A549 (cell line): ENCODE measurements at regions not wholly inside any gene's neighbourhood (a gene's known extent, or its start where the extent isn't known, plus 50 kb on each side); places are given as distances from the start of the nearest gene placed in this dataset.

Source experiments
- JUN ChIP-seq, 2 experiments: fragments of >200 bp; sonication (Bioruptor Twin); formaldehyde crosslinking; IDR thresholded peaks; 2 replicates in 1 of 2; 3 replicates in 1 of 2; pipeline ENCODE4 v1.6.1; 2016 to 2017
- JUNB ChIP-seq: fragments of >200 bp; sonication (Bioruptor Twin); formaldehyde crosslinking; IDR thresholded peaks from 2 replicates; pipeline ENCODE4 v1.6.1; 2016
- POLR2A ChIP-seq: IDR thresholded peaks from 2 replicates; pipeline ENCODE4 v1.6.1; 2012; ENCODE audit warnings: mild to moderate bottlenecking, low read length
- POLR2AphosphoS2 ChIP-seq: conservative IDR thresholded peaks from 2 replicates; pipeline ENCODE4 v1.6.1; 2012; ENCODE audit warnings: low read length, improper control_type of control experiment, inconsistent platforms
- RAD21 ChIP-seq, 2 experiments: fragments of >200 bp in 1 of 2; sonication (Bioruptor Twin) in 1 of 2; formaldehyde crosslinking in 1 of 2; IDR thresholded peaks in 1 of 2; conservative IDR thresholded peaks in 1 of 2; 2 replicates in 1 of 2; 3 replicates in 1 of 2; pipeline ENCODE4 v1.6.1; 2012 to 2018; ENCODE audit warnings: inconsistent platforms in 1 of 2
- TF ChIP-seq, protein P1 (sequence below): fragments of >200 bp; sonication (Bioruptor Twin); formaldehyde crosslinking; IDR thresholded peaks from 3 replicates; pipeline ENCODE4 v1.5.1; 2016
- TF ChIP-seq, protein P2 (sequence below): fragments of 150-350 bp; IDR thresholded peaks from 2 replicates; pipeline ENCODE4 v1.6.1; 2014; ENCODE audit warnings: low read depth, mild to moderate bottlenecking, low read length

DNA sequence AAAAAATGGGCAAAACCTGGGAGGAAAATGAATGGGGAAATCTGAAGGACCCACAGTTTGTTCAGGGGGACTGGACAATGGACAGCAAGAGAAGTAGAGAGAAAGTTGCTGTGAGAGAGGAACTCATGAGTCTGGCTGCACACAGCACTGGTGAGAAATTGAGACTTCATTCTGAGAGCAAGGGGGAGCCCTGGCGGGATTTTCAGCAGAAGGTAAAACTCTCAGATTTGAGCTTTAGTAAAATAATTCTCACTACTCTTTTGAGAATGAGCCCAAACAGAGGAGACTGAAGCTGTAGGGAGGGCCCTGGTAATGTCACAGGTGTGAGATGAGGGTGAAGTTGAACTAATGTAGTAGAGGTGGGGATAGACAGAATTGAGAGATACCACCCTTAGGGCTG, 438.6 kb downstream of the OMA1 start:
- TF ChIP-seq, protein P1, sequence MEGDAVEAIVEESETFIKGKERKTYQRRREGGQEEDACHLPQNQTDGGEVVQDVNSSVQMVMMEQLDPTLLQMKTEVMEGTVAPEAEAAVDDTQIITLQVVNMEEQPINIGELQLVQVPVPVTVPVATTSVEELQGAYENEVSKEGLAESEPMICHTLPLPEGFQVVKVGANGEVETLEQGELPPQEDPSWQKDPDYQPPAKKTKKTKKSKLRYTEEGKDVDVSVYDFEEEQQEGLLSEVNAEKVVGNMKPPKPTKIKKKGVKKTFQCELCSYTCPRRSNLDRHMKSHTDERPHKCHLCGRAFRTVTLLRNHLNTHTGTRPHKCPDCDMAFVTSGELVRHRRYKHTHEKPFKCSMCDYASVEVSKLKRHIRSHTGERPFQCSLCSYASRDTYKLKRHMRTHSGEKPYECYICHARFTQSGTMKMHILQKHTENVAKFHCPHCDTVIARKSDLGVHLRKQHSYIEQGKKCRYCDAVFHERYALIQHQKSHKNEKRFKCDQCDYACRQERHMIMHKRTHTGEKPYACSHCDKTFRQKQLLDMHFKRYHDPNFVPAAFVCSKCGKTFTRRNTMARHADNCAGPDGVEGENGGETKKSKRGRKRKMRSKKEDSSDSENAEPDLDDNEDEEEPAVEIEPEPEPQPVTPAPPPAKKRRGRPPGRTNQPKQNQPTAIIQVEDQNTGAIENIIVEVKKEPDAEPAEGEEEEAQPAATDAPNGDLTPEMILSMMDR: no peak
- no peak for TF ChIP-seq RAD21 (conservative IDR thresholded peaks at IDR 0.05 in 1 of 2, IDR thresholded peaks at IDR 0.05 in 1 of 2)
- TF ChIP-seq POLR2AphosphoS2: no peak
- no peak for TF ChIP-seq JUNB
- TF ChIP-seq POLR2A: no peak
- TF ChIP-seq JUN (IDR thresholded peaks at IDR 0.05): no peak
- TF ChIP-seq, protein P2, sequence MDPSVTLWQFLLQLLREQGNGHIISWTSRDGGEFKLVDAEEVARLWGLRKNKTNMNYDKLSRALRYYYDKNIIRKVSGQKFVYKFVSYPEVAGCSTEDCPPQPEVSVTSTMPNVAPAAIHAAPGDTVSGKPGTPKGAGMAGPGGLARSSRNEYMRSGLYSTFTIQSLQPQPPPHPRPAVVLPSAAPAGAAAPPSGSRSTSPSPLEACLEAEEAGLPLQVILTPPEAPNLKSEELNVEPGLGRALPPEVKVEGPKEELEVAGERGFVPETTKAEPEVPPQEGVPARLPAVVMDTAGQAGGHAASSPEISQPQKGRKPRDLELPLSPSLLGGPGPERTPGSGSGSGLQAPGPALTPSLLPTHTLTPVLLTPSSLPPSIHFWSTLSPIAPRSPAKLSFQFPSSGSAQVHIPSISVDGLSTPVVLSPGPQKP: no peak
